ENCODE measurements at regions not wholly inside any gene's neighbourhood (a gene's known extent, or its start where the extent isn't known, plus 50 kb on each side); places are given as distances from the start of the nearest gene placed in this dataset.
A peak's percentile ranks its signal among the peaks of the same experiment; 100 is the strongest.

DNA sequence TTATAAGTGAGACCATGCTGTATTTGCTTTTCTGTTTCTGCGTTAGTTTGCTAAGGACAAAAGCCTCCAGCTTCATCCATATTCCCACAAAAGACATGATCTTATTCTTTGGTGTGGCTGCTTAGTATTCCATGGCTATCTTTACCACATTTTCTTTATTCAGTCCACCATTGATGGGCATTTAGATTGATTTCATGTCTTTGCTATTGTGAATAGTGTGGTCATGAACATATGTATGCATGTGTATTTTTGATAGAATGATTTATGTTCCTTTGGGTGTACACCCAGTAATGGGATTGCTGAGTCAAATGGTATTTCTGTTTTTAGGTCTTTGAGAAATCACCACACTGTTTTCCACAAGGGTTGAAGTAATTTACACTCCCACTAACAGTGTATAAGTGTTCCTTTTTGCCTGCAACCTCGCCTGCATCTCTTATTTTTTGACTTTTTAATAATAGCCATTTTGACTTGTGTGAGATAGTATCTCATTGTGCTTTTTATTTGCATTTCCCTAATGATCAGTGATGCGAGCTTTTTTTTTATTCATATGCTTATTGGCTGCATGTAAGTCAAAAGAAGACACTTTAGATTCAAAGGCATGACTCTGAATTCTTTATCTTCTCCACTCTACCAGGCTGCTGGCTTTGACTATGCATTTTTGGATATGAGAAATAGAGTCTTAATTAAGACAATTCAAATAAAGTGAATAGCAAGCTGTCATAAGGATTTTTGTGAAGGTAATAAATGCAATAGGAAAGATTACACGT, 183.3 kb upstream of the SYNPR start:
- no peak overlapping the region for H3K4me3 ChIP-seq
- no peak overlapping the region for H3K27ac ChIP-seq
- DNase-seq: no peak
- H3K36me3 ChIP-seq: no peaks in the 10 kb centered on the region
- no peaks in the 10 kb centered on the region for H3K4me1 ChIP-seq
- H3K9me3 ChIP-seq: no peaks in the 10 kb centered on the region
- intact Hi-C loops (cut with DNase I; ENCODE audit: low total_unique reads): no loop called here
- TF ChIP-seq, protein P1, sequence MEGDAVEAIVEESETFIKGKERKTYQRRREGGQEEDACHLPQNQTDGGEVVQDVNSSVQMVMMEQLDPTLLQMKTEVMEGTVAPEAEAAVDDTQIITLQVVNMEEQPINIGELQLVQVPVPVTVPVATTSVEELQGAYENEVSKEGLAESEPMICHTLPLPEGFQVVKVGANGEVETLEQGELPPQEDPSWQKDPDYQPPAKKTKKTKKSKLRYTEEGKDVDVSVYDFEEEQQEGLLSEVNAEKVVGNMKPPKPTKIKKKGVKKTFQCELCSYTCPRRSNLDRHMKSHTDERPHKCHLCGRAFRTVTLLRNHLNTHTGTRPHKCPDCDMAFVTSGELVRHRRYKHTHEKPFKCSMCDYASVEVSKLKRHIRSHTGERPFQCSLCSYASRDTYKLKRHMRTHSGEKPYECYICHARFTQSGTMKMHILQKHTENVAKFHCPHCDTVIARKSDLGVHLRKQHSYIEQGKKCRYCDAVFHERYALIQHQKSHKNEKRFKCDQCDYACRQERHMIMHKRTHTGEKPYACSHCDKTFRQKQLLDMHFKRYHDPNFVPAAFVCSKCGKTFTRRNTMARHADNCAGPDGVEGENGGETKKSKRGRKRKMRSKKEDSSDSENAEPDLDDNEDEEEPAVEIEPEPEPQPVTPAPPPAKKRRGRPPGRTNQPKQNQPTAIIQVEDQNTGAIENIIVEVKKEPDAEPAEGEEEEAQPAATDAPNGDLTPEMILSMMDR (IDR thresholded peaks at IDR 0.05): no peak
- no peaks in the 10 kb centered on the region for H3K27me3 ChIP-seq

GRCh38 chr3:63096248-63097058, 181.7 kb upstream of the SYNPR start:
- no peaks in the 10 kb centered on the region for H3K9me3 ChIP-seq
- no peaks in the 10 kb centered on the region for H3K4me1 ChIP-seq
- peak in 1 of 2 donors; percentile 62 for DNase-seq
- no peak overlapping the region for H3K27ac ChIP-seq
- TF ChIP-seq, protein P1 (IDR thresholded peaks at IDR 0.05): no peak
- H3K27me3 ChIP-seq: no peaks in the 10 kb centered on the region
- H3K4me3 ChIP-seq: no peak overlapping the region
- intact Hi-C loops (cut with DNase I; ENCODE audit: low total_unique reads): no loop called here
- no peaks in the 10 kb centered on the region for H3K36me3 ChIP-seq

DNA sequence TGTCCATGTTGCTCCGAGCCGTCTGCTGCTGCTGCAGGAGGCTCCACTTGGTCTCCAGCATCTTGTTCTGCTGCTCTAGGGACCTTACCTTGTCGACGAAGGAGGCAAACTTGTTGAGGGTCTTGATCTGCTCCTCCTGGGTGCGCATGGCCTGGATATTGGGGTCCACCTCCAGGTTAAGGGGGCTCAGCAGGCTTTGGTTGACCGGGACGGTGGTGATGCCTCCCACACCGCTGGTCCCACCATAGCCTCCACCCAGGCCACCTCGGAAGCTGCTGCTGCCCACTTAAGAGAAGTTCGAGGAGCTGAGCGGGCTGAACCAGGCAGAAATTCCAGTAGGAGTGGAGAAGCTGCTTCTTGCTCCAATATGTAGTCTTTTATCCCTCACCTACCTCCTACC, 180.7 kb upstream of the SYNPR start:
- H3K9me3 ChIP-seq: no peaks in the 10 kb centered on the region
- intact Hi-C loops (cut with DNase I; ENCODE audit: low total_unique reads): no loop called here
- TF ChIP-seq, protein P1 (IDR thresholded peaks at IDR 0.05): no peak
- no peak overlapping the region for H3K27ac ChIP-seq
- H3K4me3 ChIP-seq: no peak overlapping the region
- H3K27me3 ChIP-seq: no peaks in the 10 kb centered on the region
- no peaks in the 10 kb centered on the region for H3K4me1 ChIP-seq
- DNase-seq: no peak
- no peaks in the 10 kb centered on the region for H3K36me3 ChIP-seq

DNA sequence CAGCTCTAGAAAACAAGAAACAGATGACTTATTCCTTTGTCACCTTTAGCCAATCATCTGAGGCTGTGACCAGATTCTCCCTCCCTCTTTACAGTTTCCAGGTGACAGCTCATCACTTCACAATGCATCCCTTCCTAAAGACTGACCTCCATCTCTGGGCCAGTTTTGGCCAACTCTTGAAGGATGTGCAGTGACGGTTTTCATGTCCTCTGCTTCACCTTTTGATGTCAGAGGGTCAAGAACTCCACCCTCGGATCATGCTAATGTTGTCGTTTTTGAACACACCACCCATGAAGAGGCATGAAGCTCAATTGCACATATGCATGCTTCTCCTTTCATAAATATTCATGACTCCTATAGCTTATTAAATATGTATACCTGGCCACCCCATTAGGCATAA, 161.2 kb upstream of the SYNPR start:
- no peak overlapping the region for H3K4me3 ChIP-seq
- no peaks in the 10 kb centered on the region for H3K9me3 ChIP-seq
- TF ChIP-seq, protein P1 (IDR thresholded peaks at IDR 0.05): no peak
- H3K4me1 ChIP-seq: no peaks in the 10 kb centered on the region
- intact Hi-C loops (cut with DNase I; ENCODE audit: low total_unique reads): no loop called here
- H3K27me3 ChIP-seq: no peaks in the 10 kb centered on the region
- H3K36me3 ChIP-seq: no peaks in the 10 kb centered on the region
- DNase-seq: no peak
- H3K27ac ChIP-seq: no peak overlapping the region

GRCh38 chr3:63124090-63124489, 154.0 kb upstream of the SYNPR start:
- no peak overlapping the region for H3K4me3 ChIP-seq
- no peak overlapping the region for H3K27ac ChIP-seq
- intact Hi-C loops (cut with DNase I; ENCODE audit: low total_unique reads): no loop called here
- TF ChIP-seq, protein P1 (IDR thresholded peaks at IDR 0.05): no peak
- H3K4me1 ChIP-seq: no peaks in the 10 kb centered on the region
- H3K36me3 ChIP-seq: no peaks in the 10 kb centered on the region
- no peaks in the 10 kb centered on the region for H3K9me3 ChIP-seq
- no peaks in the 10 kb centered on the region for H3K27me3 ChIP-seq
- DNase-seq: no peak
